HG03354 (cell line): ENCODE measurements at regions not wholly inside any gene's neighbourhood (a gene's known extent, or its start where the extent isn't known, plus 50 kb on each side); places are given as distances from the start of the nearest gene placed in this dataset.
"Not testable (repeated sequence)": the region's sequence is repeated elsewhere in the genome, so short reads cannot be mapped to it uniquely, and the experiment has no call there.

ENCODE experiments used
- ATAC-seq: cut with Tn5 transposase; IDR thresholded peaks from one replicate; pipeline ENCODE4 v1.9.1; 2021; ENCODE audit warnings: mild to moderate bottlenecking; ENCODE audit not compliant: unreplicated experiment, poor library complexity, severe bottlenecking

GRCh38 chr17:31647661-31648060 lies 211.4 kb downstream of the COPRS start:
- ATAC-seq, result no peak

- no peak for ATAC-seq
These were observed 212.4 kb downstream of the COPRS start for GRCh38 chr17:31646642-31647041.

DNA sequence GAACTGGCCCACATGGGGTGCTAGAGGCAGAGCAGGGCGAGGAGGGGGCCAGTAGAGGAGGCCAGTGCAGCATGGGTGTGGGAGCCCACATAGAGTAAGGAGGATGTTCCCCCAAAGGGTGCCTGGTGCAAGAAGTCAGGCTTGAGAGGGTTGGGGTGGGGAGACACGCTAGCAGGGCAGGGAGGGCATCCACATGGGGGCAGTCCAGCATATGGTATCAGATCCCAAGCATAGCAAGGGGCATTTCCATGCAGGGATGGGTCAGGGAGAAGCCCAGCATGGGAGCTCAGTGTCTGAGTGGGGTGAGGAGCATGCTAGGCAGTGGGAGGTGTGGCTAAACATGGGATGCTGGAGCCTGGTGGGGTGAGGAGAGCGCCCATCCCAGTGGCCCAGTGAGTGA lies 213.7 kb downstream of the COPRS start:
- ATAC-seq, result no peak

DNA sequence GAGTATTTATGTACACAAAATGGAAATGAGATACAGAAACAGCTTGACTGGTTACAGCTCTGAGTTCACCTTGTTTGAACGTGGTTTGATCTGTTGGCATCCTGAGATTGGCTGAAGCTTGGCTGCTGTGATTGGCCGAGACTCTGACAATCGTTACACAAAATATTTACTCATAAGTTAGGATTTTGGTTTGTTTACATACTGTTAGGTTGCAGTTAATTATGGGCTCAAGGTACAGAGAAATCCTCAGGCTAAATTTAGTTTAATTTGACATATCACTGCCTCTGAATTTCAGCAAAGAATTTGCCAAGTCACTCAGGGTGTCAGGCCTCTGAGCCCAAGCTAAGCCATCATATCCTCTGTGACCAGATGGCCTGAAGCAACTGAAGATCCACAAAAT lies 227.3 kb downstream of the COPRS start:
- ATAC-seq, result no peak

DNA sequence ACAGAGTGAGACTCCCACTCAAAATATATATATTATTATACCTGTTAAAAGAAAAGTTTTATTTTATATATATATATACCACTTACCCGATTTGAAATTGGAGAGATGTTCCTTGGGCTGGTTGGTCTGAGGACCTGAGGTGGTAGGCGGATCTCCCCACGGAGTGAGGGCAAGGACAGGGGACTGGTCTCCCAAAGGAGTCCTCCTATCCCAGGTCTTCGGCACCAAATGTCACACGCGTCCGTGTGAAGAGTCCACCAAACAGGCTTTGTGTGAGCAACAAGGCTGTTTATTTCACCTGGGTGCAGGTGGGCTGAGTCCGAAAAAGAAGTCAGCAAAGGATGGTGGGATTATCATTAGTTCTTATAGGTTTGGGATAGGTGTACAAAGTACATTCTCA lies 228.2 kb downstream of the COPRS start:
- not testable (repeated sequence) for ATAC-seq

- no peak for ATAC-seq
These were observed 229.2 kb downstream of the COPRS start for GRCh38 chr17:31629696-31630470.

GRCh38 chr17:31627960-31628359 lies 231.1 kb downstream of the COPRS start:
- ATAC-seq, result no peak

DNA sequence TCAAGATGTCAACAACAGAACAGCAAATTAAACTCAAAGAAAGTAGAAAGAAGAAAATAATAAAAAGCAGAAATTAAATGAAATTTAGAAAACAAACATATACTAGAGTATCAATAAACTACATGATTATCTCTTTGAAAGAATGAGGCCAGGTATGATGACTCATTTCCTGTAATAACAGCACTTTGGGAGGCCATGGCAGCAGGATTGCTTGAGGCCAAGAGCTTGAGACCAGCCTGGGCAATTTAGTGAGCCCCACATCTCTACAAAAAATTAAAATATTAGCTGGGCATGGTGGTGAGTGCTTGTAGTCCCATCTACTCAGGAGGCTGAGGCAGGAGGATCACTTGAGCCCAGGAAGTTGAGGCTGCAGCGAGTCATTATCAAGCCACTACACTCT lies 232.5 kb downstream of the RAB11FIP4 start:
- ATAC-seq, result no peak

DNA sequence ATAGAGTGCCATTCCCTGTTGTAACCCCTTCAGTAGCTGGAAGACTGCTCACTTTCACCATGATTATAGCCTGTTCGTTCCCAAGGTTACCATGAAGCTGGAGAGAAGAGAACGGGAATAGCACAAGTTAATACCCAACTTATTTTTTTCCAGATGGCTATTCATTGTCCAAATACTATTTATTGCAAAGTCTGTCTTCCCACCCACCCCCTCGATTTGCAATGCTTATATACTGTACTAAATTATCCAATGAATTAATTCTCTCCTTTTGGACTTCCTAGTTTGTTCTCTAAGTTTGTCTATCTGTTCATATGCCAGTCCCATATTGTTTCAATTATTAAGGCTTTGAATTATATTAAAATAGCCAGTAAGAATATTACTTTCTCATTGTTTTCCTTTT lies 231.0 kb downstream of the RAB11FIP4 start:
- ATAC-seq, result no peak

- ATAC-seq, result no peak
These were observed 230.1 kb downstream of the RAB11FIP4 start for GRCh38 chr17:31621566-31621965.

GRCh38 chr17:31611053-31611452 lies 219.6 kb downstream of the RAB11FIP4 start:
- ATAC-seq, result not testable (repeated sequence)

- no peak for ATAC-seq
These were observed 218.8 kb downstream of the RAB11FIP4 start for GRCh38 chr17:31609996-31610910.

DNA sequence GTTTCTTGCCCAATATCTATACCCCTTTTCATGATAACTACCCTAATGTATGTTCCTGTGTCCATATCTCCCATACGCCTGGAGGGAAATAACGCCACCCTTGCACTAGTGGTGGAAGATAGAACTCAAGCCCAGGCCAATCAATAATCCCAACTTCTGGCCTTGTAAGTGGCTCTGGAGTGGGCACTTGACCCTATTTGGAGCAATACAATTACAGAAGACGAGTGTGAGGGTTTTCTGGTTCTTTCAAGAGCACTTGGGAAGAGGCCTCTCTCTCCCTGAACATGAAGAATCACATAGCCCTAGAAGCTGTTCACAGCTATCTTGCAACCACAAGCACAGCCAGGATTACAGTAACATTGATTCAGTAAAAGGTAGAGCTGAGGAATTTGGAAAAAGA lies 217.9 kb downstream of the RAB11FIP4 start:
- ATAC-seq, result no peak

- ATAC-seq, result no peak
These were observed 217.3 kb downstream of the RAB11FIP4 start for GRCh38 chr17:31608659-31609254.

GRCh38 chr17:31605761-31606160 lies 214.3 kb downstream of the RAB11FIP4 start:
- no peak for ATAC-seq

DNA sequence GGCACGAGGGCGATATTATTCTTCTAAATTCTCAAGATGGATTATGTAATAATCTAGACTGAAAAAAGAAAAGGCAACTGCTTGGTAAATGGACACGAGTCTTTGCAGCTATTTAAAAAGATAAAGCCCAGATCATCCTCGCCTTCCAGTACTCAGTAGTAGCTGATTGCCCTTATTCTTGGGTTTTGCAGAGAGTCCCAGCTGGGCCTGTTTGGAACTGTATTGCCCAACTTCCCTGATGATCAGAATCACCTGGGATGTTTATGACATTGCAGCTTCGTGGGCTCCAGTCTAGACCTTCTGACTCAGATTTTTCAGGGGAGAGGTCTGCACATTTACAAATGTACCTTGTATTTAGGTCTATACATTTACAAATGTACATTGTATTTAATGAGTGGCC lies 213.5 kb downstream of the RAB11FIP4 start:
- ATAC-seq, result no peak

GRCh38 chr17:31600144-31600543 lies 208.7 kb downstream of the RAB11FIP4 start:
- not testable (repeated sequence) for ATAC-seq

DNA sequence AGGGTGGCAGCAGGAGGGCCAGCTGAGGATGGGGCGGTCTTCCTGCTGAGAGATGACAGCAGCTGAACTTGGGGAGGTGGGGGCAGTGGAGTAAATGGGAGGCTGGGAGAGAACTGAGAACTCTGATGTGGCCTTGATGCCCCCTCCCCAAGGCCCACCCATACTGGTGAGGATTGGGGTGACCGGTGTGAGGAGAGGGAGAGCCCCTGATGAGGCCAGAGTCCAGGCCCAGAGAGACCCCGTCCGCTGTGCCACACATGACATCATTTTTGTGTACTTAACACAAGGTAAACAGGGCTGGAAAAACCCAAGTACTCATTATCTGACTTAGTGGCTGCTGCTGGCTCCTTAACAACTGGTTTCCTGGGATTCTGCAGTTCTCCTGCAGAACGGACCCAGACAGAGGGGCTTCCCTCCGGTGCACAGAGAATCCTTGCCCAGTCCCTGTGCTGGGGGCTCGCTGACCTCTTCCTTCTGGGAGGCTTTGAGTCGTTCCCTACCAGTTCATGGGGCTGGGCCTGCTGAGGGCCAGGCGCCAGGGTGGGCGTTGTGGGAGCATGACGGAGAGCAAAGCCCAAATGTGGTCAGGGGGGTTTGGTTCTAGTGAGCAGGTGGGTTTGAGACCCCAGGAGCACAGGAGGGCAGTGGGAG lies 207.6 kb downstream of the RAB11FIP4 start:
- no peak for ATAC-seq

DNA sequence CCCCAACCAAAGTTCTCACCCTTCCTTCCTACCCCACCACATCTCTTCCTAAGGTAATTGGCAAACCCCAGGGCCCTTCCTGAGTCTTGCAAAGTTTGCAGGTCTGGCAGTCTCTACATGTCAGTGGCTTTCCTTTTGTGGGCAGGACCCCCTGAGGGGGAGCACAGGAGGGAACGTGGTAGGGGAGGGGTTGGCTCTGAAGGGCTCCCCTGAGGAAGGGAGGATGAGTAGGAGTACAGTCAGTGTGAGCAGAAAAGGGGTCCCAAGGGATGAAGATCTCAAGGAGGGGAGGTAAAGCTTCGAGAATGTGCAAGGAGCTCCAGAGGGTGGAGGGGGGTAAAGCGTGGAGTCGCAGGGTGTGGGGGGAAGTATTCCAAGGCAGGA lies 206.9 kb downstream of the RAB11FIP4 start:
- ATAC-seq, result no peak
